ENCODE measurements at regions not wholly inside any gene's neighbourhood (a gene's known extent, or its start where the extent isn't known, plus 50 kb on each side); places are given as distances from the start of the nearest gene placed in this dataset.

DNA sequence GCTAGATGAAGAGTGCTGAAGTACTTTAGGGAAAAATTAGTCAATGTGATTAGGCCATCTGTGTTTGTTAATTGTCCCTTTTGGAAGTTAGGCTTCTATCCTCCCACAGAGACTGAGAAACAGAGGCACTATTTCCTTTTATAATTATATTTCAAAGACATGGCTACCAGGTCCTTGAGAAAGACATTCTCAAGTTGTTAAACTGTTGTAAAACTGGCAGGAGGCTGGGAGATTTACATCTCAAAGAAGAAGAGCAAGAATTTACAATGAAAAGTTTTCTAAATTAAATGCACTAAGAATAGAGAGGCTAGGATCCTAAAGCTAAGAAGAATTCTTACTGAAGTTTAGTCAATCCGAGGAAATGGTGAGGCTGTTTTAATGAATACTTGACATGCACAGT, 74.0 kb upstream of the BRINP3 start:
- TF ChIP-seq TAF1 (IDR thresholded peaks at IDR 0.05; ENCODE audit: low read depth, low read length) (no peak), POLR2A (IDR thresholded peaks at IDR 0.05; ENCODE audit: low read depth, low read length) (no peak), POLR2AphosphoS5 (IDR thresholded peaks at IDR 0.05; ENCODE audit: low read depth, low read length) (no peak), SPI1 (IDR thresholded peaks at IDR 0.05; ENCODE audit: low read depth, low read length) (no peak), POU2F2 (IDR thresholded peaks at IDR 0.05; ENCODE audit: low read depth, low read length) (no peak), PAX5 (IDR thresholded peaks at IDR 0.05; ENCODE audit: insufficient read depth, low read length, severe bottlenecking) (no peak)

All from GM12891 (cell line).